ENCODE measurements at regions not wholly inside any gene's neighbourhood (a gene's known extent, or its start where the extent isn't known, plus 50 kb on each side); places are given as distances from the start of the nearest gene placed in this dataset.

DNA sequence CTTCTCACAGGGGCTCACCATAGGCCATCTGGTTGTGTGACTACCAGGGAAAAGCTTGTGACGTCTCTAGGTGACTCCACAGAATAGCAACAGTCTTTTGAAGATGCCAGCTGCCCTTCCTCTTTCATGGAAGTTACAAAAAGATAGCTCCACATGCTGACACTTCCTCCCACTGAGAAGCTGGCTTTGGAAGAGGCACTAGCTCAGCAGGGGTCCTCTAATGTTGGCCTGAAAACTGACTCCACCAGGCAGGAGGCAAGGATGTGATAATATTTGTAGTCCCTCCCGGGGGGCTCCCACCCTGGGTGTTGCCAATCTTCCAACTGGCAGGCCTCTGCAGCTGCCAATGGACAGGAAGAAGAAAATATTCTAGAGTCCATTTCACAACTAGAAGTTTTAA lies 343.5 kb downstream of the NEK10 start:
- no peak for TF ChIP-seq RAD21 (IDR thresholded peaks at IDR 0.05; ENCODE audit: low read length)
- TF ChIP-seq EP300 (IDR thresholded peaks at IDR 0.05; ENCODE audit: borderline replicate concordance in 1 of 2, low read depth in 1 of 2, low read length in 1 of 2), result no peak
- no peak for TF ChIP-seq EZH2phosphoT487 (IDR thresholded peaks at IDR 0.05; ENCODE audit: borderline replicate concordance, low read depth)
- TF ChIP-seq, protein P1, sequence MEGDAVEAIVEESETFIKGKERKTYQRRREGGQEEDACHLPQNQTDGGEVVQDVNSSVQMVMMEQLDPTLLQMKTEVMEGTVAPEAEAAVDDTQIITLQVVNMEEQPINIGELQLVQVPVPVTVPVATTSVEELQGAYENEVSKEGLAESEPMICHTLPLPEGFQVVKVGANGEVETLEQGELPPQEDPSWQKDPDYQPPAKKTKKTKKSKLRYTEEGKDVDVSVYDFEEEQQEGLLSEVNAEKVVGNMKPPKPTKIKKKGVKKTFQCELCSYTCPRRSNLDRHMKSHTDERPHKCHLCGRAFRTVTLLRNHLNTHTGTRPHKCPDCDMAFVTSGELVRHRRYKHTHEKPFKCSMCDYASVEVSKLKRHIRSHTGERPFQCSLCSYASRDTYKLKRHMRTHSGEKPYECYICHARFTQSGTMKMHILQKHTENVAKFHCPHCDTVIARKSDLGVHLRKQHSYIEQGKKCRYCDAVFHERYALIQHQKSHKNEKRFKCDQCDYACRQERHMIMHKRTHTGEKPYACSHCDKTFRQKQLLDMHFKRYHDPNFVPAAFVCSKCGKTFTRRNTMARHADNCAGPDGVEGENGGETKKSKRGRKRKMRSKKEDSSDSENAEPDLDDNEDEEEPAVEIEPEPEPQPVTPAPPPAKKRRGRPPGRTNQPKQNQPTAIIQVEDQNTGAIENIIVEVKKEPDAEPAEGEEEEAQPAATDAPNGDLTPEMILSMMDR (IDR thresholded peaks at IDR 0.05), result no peak
- TF ChIP-seq RFX5 (IDR thresholded peaks at IDR 0.05; ENCODE audit: low read length), result no peak
- TF ChIP-seq, protein P2, sequence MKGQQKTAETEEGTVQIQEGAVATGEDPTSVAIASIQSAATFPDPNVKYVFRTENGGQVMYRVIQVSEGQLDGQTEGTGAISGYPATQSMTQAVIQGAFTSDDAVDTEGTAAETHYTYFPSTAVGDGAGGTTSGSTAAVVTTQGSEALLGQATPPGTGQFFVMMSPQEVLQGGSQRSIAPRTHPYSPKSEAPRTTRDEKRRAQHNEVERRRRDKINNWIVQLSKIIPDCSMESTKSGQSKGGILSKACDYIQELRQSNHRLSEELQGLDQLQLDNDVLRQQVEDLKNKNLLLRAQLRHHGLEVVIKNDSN (IDR thresholded peaks at IDR 0.05; ENCODE audit: borderline replicate concordance, low read depth), result no peak
- TF ChIP-seq FOXJ3 (CRISPR knock-in tag; IDR thresholded peaks at IDR 0.05), result no peak
- no peak for TF ChIP-seq NRF1 (IDR thresholded peaks at IDR 0.05; ENCODE audit: low read depth, low read length)
- TF ChIP-seq POLR2AphosphoS5 (IDR thresholded peaks at IDR 0.05; ENCODE audit: low read depth, low read length), result no peak
- no peak for TF ChIP-seq FOXM1 (IDR thresholded peaks at IDR 0.05; ENCODE audit: low read depth)

Data from SK-N-SH (cell line).